GM13976 (cell line): ENCODE measurements at regions not wholly inside any gene's neighbourhood (a gene's known extent, or its start where the extent isn't known, plus 50 kb on each side); places are given as distances from the start of the nearest gene placed in this dataset.

Source experiments
- DNase-seq: peaks from one replicate; pipeline ENCODE4 v3.0.0; 2012; ENCODE audit warnings: low spot score
- in situ Hi-C: fragments of 300-500 bp; cut with MboI; formaldehyde crosslinking; loops from one replicate; pipeline ENCODE4 v1.12.0; 2022; ENCODE audit warnings: low sequenced_read_pairs, mixed read lengths, inconsistent platforms; ENCODE audit not compliant: unreplicated experiment
- TF ChIP-seq, protein P1 (sequence below): IDR thresholded peaks from 2 replicates; pipeline ENCODE4 v1.5.1; 2012; ENCODE audit warnings: borderline replicate concordance, mild to moderate bottlenecking; ENCODE audit not compliant: insufficient read depth; ENCODE audit errors: extremely low read depth, missing control alignments, control extremely low read depth

DNA sequence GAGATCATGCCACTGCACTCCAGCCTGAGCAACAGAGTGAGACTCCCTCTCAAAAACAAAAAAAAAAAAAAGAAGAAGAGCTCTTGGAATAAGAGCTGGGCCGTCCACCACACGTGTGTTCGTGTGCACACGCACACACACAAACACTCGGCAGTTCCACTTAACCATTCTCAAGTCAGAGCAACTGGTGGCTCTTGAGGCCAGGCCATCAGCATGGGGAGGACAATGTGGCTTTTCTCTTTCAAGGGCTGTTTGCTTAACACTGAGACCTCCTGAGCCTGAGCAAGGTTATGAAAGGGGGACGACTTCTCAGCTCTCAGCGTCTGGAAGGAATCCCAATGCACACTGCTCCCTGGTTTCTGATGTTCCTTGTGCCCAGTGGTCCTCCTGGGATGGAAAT lies 444.9 kb downstream of the SOX9 start:
- in situ Hi-C loops: loop anchor here (25.0 kb wide), 3 partner anchors 422 to 797 kb away; partner anchors contain the start of gene COG1
- TF ChIP-seq, protein P1, sequence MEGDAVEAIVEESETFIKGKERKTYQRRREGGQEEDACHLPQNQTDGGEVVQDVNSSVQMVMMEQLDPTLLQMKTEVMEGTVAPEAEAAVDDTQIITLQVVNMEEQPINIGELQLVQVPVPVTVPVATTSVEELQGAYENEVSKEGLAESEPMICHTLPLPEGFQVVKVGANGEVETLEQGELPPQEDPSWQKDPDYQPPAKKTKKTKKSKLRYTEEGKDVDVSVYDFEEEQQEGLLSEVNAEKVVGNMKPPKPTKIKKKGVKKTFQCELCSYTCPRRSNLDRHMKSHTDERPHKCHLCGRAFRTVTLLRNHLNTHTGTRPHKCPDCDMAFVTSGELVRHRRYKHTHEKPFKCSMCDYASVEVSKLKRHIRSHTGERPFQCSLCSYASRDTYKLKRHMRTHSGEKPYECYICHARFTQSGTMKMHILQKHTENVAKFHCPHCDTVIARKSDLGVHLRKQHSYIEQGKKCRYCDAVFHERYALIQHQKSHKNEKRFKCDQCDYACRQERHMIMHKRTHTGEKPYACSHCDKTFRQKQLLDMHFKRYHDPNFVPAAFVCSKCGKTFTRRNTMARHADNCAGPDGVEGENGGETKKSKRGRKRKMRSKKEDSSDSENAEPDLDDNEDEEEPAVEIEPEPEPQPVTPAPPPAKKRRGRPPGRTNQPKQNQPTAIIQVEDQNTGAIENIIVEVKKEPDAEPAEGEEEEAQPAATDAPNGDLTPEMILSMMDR: no peak
- no peak for DNase-seq

DNA sequence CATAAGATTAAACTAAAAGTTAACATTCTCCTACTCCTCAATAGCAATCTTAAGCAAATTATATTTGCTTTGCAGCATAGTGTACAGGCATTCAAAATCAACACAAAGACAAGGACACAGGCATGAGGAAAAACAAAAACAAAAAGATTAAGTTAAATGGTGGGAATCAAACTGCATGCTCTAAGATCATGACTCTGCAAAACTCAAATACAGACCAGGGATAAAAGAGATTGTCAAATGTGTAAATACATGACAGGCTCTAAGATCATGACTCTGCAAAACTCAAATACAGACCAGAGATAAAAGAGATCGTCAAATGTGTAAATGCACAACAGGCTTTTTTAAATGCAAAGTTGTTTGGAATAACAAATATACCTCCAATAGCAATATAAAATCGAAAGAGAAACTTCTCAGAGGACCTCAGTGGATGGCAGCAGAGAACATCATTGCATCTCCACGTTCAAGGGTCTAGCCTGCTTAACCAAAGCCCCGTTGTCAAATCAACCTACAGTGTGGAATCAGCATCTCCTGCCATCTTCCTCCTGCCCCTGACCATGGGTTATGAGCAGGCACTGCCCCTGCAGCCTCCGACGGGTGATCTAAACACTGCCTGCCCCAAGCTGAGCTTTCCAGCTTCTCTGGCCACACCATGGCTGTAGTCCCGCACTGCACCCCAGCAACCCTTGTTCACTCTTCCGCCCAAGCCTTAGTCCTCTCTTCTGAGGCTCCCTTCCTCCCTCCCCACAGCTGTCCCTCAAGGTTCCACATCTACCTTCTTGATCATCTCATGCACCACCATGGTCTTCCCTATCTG lies 446.1 kb downstream of the SOX9 start:
- DNase-seq: no peak
- in situ Hi-C loops: loop anchor here (25.0 kb wide), 3 partner anchors 420 to 795 kb away; partner anchors contain the start of gene COG1
- TF ChIP-seq, protein P1: no peak

DNA sequence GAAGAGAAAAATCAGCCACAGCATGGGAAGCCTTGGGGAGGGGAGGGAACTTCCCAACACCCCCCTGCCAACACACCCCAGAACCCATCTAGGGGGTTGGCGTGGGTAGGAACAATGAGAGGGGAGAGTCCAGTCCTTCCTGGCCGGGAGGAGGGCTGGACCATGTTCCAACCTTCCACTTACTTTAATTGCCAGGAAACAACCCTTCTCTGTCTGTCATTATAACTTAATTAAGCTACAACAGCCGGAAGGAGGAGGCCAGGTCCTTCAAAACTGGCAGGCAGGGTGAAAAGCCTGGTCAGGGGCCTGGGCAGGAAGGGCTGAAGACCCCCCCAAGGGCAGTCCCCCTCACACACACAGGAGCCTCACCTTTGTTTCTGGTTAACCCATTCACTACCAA lies 447.0 kb downstream of the SOX9 start:
- in situ Hi-C loops: loop anchor here (25.0 kb wide), 3 partner anchors 420 to 795 kb away; partner anchors contain the start of gene COG1
- no peak for DNase-seq
- TF ChIP-seq, protein P1: no peak

DNA sequence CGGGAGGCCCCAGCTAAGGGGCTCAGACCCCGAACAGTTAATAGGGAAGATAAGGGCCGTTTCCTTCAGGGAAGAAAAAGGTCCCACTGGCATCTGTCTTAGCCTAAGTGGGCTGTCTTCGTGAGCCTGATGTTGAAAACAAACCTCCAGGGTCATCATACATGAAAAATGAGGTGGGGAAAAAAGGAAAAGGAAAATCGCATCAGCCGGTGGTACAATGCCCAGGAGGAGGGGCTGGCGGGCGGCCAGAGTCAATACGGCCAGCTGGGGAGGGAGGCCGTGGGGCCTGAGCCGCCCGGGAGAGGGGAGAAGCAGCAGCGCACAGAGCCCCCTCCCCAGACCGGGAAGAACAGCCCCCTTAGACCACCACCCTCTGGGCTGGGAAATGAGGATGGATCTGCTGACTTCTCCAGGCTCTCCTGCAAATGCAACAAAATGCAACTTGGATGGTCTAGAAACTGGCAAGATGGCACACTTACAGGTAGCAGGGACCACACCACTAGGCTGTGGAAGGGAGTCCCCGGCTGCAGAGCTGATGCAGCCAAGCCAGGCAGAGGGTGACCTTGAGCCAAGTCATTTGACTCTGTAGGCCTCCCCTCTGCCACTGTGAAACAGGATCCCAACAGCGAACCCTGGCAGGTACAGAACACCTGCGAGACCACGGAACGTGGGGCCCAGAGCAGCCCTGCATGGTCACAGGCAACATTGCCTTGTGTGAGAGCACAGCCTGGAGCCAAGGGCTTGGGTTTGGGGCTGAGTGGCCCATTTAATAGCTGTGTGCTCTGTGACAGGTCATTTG lies 448.5 kb downstream of the SOX9 start:
- no peak for DNase-seq
- TF ChIP-seq, protein P1: no peak
- in situ Hi-C loops: loop anchor here (25.0 kb wide), 3 partner anchors 418 to 793 kb away; partner anchors contain the start of gene COG1

DNA sequence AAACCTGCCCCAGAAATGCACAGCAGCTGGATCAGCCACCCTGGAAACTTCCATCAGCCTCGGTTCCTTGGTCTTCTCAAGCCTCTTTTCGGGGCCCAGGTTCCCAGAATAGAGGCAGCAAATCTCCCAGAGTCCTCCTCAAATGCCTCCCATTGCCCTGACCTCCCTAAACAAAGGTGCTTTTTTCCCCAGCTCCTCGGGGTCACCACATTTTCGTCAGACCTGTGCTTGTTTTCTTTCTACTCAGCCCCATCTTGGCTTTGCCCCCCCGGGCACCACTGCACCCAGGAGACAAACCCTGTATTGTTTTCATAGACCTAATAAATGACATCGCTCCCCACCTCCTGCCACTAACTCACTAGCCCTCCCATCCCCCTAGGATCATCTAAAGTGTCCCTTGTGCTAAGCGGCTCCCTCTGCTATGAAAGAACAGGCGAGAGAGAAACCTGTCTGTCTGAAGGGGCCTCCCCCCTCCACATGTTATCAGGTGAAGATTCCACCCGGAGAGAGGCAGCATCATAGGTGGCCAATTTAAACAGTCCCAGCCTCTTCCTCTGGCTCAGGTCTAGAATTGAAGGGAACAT lies 451.1 kb downstream of the SOX9 start:
- TF ChIP-seq, protein P1: no peak
- no peak for DNase-seq
- in situ Hi-C loops: loop anchor here (10.0 to 25.0 kb wide), 4 partner anchors 143 to 790 kb away; partner anchors contain the start of gene COG1
